ENCODE measurements at regions not wholly inside any gene's neighbourhood (a gene's known extent, or its start where the extent isn't known, plus 50 kb on each side); places are given as distances from the start of the nearest gene placed in this dataset.
A peak's percentile ranks its signal among the peaks of the same experiment; 100 is the strongest.

GRCh38 chr4:147340591-147341120, 140.2 kb upstream of the EDNRA start:
- peak; percentile 9 for DNase-seq (ENCODE audit: low read depth)

DNA sequence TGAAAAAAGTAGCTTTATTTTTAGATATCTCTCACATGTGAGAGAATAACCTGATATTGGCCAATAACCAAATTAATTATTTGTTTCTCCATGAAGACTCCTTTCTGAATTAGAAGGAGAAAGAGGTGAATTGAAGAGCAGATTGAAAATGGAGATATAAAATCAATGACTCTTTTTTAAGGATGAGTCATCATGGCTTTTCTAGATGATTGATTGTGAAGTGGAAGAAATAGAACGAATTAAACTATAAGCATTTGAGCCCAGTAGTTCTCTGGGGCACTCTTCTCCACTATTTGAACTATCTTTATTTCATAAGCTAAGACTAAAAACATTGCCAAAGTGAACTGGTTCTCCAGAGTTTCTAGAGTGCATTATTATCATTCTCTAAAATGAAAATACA, 137.2 kb upstream of the EDNRA start:
- no peak for DNase-seq (ENCODE audit: low read depth)
- H3K4me3 ChIP-seq (replicated peaks; ENCODE audit: low read depth, low read length), result no peak overlapping the region
- no peak for TF ChIP-seq CTCF (IDR thresholded peaks at IDR 0.05; ENCODE audit: low read length, missing control alignments)

More at GRCh38 chr4:147340591-147341120, 140.2 kb upstream of the EDNRA start:
- H3K4me3 ChIP-seq (replicated peaks; ENCODE audit: low read depth, low read length), result no peak overlapping the region
- TF ChIP-seq CTCF (IDR thresholded peaks at IDR 0.05; ENCODE audit: low read length, missing control alignments), result no peak

DNA sequence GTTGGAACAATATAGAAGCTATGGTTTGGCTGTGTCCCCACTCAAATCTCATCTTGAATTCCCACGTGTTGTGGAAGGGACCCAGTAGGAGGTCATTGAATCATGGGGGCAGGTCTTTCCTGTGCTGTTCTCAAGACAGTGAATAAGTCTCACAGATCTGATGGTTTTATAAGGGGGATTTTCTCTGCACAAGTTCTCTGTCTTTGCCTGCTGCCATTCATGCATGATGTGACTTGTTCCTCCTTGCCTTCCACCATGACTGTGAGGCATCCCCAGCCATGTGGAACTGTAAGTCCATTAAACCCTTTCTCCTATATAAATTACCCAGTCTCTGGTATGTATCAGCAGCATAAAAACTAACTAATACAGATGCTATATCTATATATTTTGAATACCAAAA, 135.2 kb upstream of the EDNRA start:
- DNase-seq (ENCODE audit: low read depth), result no peak
- H3K4me3 ChIP-seq (replicated peaks; ENCODE audit: low read depth, low read length), result no peak overlapping the region
- no peak for TF ChIP-seq CTCF (IDR thresholded peaks at IDR 0.05; ENCODE audit: low read length, missing control alignments)

- H3K4me3 ChIP-seq (replicated peaks; ENCODE audit: low read depth, low read length), result no peak overlapping the region
- DNase-seq (ENCODE audit: low read depth), result no peak
- no peak for TF ChIP-seq CTCF (IDR thresholded peaks at IDR 0.05; ENCODE audit: low read length, missing control alignments)
Measured at GRCh38 chr4:147347217-147347616, 133.7 kb upstream of the EDNRA start.

GRCh38 chr4:147349193-147349592, 131.7 kb upstream of the EDNRA start:
- no peak overlapping the region for H3K4me3 ChIP-seq (replicated peaks; ENCODE audit: low read depth, low read length)
- no peak for DNase-seq (ENCODE audit: low read depth)
- TF ChIP-seq CTCF (IDR thresholded peaks at IDR 0.05; ENCODE audit: low read length, missing control alignments), result no peak

- DNase-seq (ENCODE audit: low read depth), result peak; percentile 13
- TF ChIP-seq CTCF (IDR thresholded peaks at IDR 0.05; ENCODE audit: low read length, missing control alignments), result no peak
- no peak overlapping the region for H3K4me3 ChIP-seq (replicated peaks; ENCODE audit: low read depth, low read length)
Measured at GRCh38 chr4:147351083-147351787, 129.7 kb upstream of the EDNRA start.

DNA sequence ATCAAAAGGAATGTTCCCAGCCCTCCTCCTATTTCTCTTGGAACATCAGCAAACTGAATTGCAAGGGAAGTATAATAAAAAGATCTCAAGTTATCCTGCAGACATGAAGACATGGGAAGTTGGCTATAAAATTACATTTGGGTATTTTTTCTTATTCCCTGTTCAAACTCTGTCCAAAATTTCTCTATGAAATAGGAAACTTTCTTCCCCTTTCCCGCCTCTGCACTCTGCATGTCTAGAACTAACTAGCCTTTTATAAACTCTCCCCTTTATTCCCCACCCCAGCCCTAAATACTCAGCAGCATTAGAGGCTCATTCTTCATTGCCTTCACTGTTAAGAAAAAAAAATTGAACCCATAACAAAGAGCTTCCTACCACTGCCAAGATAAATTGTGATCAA, 126.7 kb upstream of the EDNRA start:
- no peak for TF ChIP-seq CTCF (IDR thresholded peaks at IDR 0.05; ENCODE audit: low read length, missing control alignments)
- DNase-seq (ENCODE audit: low read depth), result no peak
- H3K4me3 ChIP-seq (replicated peaks; ENCODE audit: low read depth, low read length), result no peak overlapping the region
